HepG2 (cell line): ENCODE measurements at regions not wholly inside any gene's neighbourhood (a gene's known extent, or its start where the extent isn't known, plus 50 kb on each side); places are given as distances from the start of the nearest gene placed in this dataset.
A peak's percentile ranks its signal among the peaks of the same experiment; 100 is the strongest.

ENCODE experiments used
- CEBPG ChIP-seq: IDR thresholded peaks from 2 replicates; pipeline ENCODE4 v1.6.1; 2016
- FOXC1 ChIP-seq: sonication (generic); formaldehyde crosslinking; IDR thresholded peaks from 2 replicates; pipeline ENCODE4 v1.8.0; 2022; ENCODE audit warnings: mild to moderate bottlenecking, missing genetic modification reagents, borderline replicate concordance
- FOXK2 ChIP-seq: fragments of 450-650 bp; IDR thresholded peaks from 2 replicates; pipeline ENCODE4 v1.6.1; 2016
- HCFC1 ChIP-seq: fragments of 150-350 bp; IDR thresholded peaks from 2 replicates; pipeline ENCODE4 v1.6.1; 2014; ENCODE audit warnings: low read depth, low read length
- HNRNPUL1 ChIP-seq: fragments of 200-400 bp; formaldehyde crosslinking; IDR thresholded peaks from 2 replicates; pipeline ENCODE4 v1.6.1; 2017; ENCODE audit warnings: low read depth, mild to moderate bottlenecking, low read length, moderate library complexity
- KAT8 ChIP-seq: IDR thresholded peaks from 2 replicates; pipeline ENCODE4 v1.6.1; 2016; ENCODE audit warnings: missing genetic modification reagents, missing compliant biosample characterization
- MEIS1 ChIP-seq: sonication (generic); formaldehyde crosslinking; IDR thresholded peaks from 2 replicates; pipeline ENCODE4 v1.9.0; 2021; ENCODE audit warnings: mild to moderate bottlenecking, missing genetic modification reagents, moderate library complexity, borderline replicate concordance
- MTF1 ChIP-seq: sonication (generic); formaldehyde crosslinking; IDR thresholded peaks from 2 replicates; pipeline ENCODE4 v1.5.0; 2020; ENCODE audit warnings: missing genetic modification reagents
- MYNN ChIP-seq: sonication (generic); formaldehyde crosslinking; IDR thresholded peaks from 2 replicates; pipeline ENCODE4 v1.4.0; 2020; ENCODE audit warnings: mild to moderate bottlenecking, low read depth, missing genetic modification reagents
- RORA ChIP-seq: sonication (generic); formaldehyde crosslinking; IDR thresholded peaks from 2 replicates; pipeline ENCODE4 v1.5.0; 2020; ENCODE audit warnings: mild to moderate bottlenecking, missing genetic modification reagents, moderate library complexity
- SRSF1 ChIP-seq: fragments of 200-400 bp; formaldehyde crosslinking; optimal IDR thresholded peaks from 2 replicates; pipeline ENCODE3; 2017; ENCODE audit warnings: mild to moderate bottlenecking, low read depth, low read length, moderate library complexity
- TOE1 ChIP-seq: sonication (generic); formaldehyde crosslinking; IDR thresholded peaks from 2 replicates; pipeline ENCODE4 v1.4.0; 2020; ENCODE audit warnings: mild to moderate bottlenecking, missing genetic modification reagents
- ZNF572 ChIP-seq: sonication (generic); formaldehyde crosslinking; IDR thresholded peaks from 2 replicates; pipeline ENCODE4 v1.5.1; 2020; ENCODE audit warnings: mild to moderate bottlenecking, missing genetic modification reagents
- ZNF883 ChIP-seq: sonication (generic); formaldehyde crosslinking; IDR thresholded peaks from 2 replicates; pipeline ENCODE4 v1.5.1; 2020; ENCODE audit warnings: mild to moderate bottlenecking, missing genetic modification reagents; ENCODE audit errors: not compliant biosample characterization
- TF ChIP-seq, protein P1 (sequence below): sonication (generic); formaldehyde crosslinking; IDR thresholded peaks from 2 replicates; pipeline ENCODE4 v1.4.0; 2020; ENCODE audit warnings: missing genetic modification reagents
- TF ChIP-seq, protein P2 (sequence below): sonication (generic); formaldehyde crosslinking; IDR thresholded peaks from 2 replicates; pipeline ENCODE4 v1.4.0; 2020; ENCODE audit warnings: mild to moderate bottlenecking, missing genetic modification reagents, borderline replicate concordance
- TF ChIP-seq, protein P3 (sequence below): sonication (generic); formaldehyde crosslinking; IDR thresholded peaks from 2 replicates; pipeline ENCODE4 v1.4.0; 2020; ENCODE audit warnings: missing genetic modification reagents, mild to moderate bottlenecking, borderline replicate concordance
- TF ChIP-seq, protein P4 (sequence below): sonication (generic); formaldehyde crosslinking; conservative IDR thresholded peaks from 2 replicates; pipeline ENCODE4 v1.4.0; 2020; ENCODE audit warnings: missing genetic modification reagents

DNA sequence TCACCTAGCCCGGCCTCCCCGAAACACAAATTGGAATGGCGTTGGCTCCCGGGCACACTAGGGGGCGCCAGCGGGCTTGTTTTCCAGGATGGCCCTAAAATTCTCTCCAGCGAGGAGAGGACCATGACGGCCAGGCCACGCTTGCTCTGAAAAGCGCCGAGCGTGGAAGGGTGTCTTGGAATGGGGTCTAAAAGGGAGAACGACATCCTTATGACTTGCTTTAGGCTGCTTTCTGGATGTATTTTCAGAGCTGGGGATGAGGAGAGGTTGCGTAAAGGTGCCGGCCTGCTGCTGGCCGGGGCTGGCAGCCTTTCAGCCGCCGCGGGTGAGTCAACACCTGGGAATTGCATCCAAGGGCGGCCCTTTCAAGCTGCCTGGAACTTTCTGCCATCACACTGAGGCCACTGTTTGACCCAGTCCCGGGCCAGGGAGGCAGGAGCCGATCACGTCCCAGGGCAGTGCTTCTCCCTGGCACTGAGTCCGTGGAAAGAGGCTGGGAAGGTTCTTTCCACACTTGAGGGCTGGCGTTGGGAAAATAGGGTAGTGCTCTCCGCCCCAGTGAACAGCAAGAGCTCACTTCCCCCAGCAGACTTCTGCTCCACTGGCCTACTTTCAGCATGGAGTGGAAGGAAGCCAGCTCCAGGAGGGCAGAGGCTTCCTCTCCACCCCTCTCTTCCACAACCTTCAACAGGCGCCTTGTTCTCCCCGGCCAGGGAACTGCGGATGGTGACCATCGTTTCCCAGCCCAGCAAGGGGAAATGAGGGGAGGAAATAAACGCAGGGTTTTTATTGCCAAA, 216.2 kb downstream of the TTC8 start (continued):
- TF ChIP-seq, protein P1, sequence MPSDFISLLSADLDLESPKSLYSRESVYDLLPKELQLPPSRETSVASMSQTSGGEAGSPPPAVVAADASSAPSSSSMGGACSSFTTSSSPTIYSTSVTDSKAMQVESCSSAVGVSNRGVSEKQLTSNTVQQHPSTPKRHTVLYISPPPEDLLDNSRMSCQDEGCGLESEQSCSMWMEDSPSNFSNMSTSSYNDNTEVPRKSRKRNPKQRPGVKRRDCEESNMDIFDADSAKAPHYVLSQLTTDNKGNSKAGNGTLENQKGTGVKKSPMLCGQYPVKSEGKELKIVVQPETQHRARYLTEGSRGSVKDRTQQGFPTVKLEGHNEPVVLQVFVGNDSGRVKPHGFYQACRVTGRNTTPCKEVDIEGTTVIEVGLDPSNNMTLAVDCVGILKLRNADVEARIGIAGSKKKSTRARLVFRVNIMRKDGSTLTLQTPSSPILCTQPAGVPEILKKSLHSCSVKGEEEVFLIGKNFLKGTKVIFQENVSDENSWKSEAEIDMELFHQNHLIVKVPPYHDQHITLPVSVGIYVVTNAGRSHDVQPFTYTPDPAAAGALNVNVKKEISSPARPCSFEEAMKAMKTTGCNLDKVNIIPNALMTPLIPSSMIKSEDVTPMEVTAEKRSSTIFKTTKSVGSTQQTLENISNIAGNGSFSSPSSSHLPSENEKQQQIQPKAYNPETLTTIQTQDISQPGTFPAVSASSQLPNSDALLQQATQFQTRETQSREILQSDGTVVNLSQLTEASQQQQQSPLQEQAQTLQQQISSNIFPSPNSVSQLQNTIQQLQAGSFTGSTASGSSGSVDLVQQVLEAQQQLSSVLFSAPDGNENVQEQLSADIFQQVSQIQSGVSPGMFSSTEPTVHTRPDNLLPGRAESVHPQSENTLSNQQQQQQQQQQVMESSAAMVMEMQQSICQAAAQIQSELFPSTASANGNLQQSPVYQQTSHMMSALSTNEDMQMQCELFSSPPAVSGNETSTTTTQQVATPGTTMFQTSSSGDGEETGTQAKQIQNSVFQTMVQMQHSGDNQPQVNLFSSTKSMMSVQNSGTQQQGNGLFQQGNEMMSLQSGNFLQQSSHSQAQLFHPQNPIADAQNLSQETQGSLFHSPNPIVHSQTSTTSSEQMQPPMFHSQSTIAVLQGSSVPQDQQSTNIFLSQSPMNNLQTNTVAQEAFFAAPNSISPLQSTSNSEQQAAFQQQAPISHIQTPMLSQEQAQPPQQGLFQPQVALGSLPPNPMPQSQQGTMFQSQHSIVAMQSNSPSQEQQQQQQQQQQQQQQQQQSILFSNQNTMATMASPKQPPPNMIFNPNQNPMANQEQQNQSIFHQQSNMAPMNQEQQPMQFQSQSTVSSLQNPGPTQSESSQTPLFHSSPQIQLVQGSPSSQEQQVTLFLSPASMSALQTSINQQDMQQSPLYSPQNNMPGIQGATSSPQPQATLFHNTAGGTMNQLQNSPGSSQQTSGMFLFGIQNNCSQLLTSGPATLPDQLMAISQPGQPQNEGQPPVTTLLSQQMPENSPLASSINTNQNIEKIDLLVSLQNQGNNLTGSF (CRISPR knock-in tag): no peak
- 0 out of 2 replicates have a peak, but pooled peaks have one; percentile 57 for TF ChIP-seq MEIS1 (CRISPR knock-in tag)
- TF ChIP-seq HNRNPUL1: no peak
- TF ChIP-seq FOXC1 (CRISPR knock-in tag): peak; percentile 83; the same call in 1 of the 2 replicates
- TF ChIP-seq ZNF572 (CRISPR knock-in tag): 0 out of 2 replicates have a peak, but pooled peaks have one; percentile 28
- TF ChIP-seq, protein P2, sequence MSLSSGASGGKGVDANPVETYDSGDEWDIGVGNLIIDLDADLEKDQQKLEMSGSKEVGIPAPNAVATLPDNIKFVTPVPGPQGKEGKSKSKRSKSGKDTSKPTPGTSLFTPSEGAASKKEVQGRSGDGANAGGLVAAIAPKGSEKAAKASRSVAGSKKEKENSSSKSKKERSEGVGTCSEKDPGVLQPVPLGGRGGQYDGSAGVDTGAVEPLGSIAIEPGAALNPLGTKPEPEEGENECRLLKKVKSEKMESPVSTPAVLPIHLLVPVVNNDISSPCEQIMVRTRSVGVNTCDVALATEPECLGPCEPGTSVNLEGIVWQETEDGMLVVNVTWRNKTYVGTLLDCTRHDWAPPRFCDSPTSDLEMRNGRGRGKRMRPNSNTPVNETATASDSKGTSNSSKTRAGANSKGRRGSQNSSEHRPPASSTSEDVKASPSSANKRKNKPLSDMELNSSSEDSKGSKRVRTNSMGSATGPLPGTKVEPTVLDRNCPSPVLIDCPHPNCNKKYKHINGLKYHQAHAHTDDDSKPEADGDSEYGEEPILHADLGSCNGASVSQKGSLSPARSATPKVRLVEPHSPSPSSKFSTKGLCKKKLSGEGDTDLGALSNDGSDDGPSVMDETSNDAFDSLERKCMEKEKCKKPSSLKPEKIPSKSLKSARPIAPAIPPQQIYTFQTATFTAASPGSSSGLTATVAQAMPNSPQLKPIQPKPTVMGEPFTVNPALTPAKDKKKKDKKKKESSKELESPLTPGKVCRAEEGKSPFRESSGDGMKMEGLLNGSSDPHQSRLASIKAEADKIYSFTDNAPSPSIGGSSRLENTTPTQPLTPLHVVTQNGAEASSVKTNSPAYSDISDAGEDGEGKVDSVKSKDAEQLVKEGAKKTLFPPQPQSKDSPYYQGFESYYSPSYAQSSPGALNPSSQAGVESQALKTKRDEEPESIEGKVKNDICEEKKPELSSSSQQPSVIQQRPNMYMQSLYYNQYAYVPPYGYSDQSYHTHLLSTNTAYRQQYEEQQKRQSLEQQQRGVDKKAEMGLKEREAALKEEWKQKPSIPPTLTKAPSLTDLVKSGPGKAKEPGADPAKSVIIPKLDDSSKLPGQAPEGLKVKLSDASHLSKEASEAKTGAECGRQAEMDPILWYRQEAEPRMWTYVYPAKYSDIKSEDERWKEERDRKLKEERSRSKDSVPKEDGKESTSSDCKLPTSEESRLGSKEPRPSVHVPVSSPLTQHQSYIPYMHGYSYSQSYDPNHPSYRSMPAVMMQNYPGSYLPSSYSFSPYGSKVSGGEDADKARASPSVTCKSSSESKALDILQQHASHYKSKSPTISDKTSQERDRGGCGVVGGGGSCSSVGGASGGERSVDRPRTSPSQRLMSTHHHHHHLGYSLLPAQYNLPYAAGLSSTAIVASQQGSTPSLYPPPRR (CRISPR knock-in tag): peak; percentile 74
- no peak for TF ChIP-seq MTF1 (CRISPR knock-in tag)
- TF ChIP-seq MYNN (CRISPR knock-in tag): no peak; the same call in 1 of the 2 replicates
- TF ChIP-seq FOXK2: no peak
- TF ChIP-seq HCFC1: no peak
- peak; percentile 51 for TF ChIP-seq SRSF1
- TF ChIP-seq, protein P3, sequence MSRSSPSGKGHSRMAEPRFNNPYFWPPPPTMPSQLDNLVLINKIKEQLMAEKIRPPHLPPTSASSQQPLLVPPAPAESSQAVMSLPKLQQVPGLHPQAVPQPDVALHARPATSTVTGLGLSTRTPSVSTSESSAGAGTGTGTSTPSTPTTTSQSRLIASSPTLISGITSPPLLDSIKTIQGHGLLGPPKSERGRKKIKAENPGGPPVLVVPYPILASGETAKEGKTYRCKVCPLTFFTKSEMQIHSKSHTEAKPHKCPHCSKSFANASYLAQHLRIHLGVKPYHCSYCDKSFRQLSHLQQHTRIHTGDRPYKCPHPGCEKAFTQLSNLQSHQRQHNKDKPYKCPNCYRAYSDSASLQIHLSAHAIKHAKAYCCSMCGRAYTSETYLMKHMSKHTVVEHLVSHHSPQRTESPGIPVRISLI (CRISPR knock-in tag): no peak
- TF ChIP-seq TOE1: no peak
- TF ChIP-seq ZNF883 (CRISPR knock-in tag): peak; percentile 90
- peak; percentile 89 for TF ChIP-seq CEBPG (CRISPR knock-in tag)
- no peak for TF ChIP-seq RORA (CRISPR knock-in tag)
- no peak; the same call in 1 of the 2 replicates for TF ChIP-seq KAT8 (CRISPR knock-in tag)
- TF ChIP-seq, protein P4, sequence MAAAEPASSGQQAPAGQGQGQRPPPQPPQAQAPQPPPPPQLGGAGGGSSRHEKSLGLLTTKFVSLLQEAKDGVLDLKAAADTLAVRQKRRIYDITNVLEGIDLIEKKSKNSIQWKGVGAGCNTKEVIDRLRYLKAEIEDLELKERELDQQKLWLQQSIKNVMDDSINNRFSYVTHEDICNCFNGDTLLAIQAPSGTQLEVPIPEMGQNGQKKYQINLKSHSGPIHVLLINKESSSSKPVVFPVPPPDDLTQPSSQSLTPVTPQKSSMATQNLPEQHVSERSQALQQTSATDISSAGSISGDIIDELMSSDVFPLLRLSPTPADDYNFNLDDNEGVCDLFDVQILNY: 0 out of 2 replicates have a peak, but pooled peaks have one; percentile 26
